GM23338 (cell line): ENCODE measurements at regions not wholly inside any gene's neighbourhood (a gene's known extent, or its start where the extent isn't known, plus 50 kb on each side); places are given as distances from the start of the nearest gene placed in this dataset.

ENCODE experiments used
- EZH2 ChIP-seq: fragments of 200-600 bp; sonication (generic); IDR thresholded peaks from one replicate; pipeline ENCODE4 v1.8.0; 2017; ENCODE audit warnings: antibody characterized with exemption, mild to moderate bottlenecking, low read depth; ENCODE audit not compliant: unreplicated experiment
- EZH2phosphoT487 ChIP-seq: fragments of 200-600 bp; sonication (generic); IDR thresholded peaks from one replicate; pipeline ENCODE4 v1.8.1; 2018; ENCODE audit warnings: antibody characterized with exemption; ENCODE audit not compliant: unreplicated experiment
- POLR2AphosphoS5 ChIP-seq: IDR thresholded peaks from 2 replicates; pipeline ENCODE4 v1.6.1; 2016; ENCODE audit warnings: antibody characterized with exemption, low read depth
- TF ChIP-seq, protein P1 (sequence below), 2 experiments: fragments of 200-600 bp in 1 of 2; sonication (generic) in 1 of 2; conservative IDR thresholded peaks; 2 replicates each; pipeline versions ENCODE4 v1.5.1 to v1.6.1; 2016 to 2017; ENCODE audit warnings: antibody characterized with exemption in 2 of 2, low read depth in 2 of 2, mild to moderate bottlenecking in 2 of 2, moderate library complexity in 1 of 2

DNA sequence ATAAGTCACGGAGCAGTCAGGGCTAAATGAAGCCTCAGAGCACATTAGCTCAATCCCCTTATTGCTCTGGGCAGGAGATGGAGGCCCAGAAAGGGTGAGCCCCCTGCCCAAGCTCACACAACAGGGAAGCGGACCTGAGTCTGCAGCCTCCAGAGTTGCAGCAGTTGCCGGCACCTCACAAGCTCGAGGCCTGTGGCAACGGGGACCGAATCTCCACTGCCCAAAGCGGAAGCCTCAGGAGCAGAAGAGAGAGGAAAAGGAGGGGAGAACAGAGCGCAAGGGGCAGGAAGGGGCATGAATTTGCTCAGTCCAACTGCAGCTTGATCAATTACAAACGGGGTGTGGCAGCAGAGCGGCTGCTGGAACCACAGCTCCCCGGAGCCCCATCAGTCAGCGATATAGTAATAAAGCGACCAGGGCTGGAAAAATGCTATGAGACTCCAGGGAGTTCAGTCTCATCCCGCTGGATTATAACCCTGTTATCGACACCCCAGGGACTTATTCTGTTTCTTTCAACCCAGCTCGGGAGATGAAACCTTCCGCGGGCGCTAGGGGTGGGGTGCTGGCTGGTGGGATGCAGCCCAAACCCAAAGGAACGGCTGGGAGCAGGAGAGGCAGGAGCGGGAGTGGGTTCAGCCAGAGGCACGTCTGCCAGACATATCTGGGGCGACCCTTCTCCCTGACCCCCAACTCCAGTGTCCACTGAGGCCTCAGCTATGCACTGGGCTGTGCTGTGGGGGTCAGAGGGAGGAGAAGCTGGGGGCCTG lies 219.7 kb upstream of the LINGO1 start:
- no peak for TF ChIP-seq EZH2phosphoT487
- no peak for TF ChIP-seq POLR2AphosphoS5
- TF ChIP-seq EZH2, result no peak
- TF ChIP-seq, protein P1, sequence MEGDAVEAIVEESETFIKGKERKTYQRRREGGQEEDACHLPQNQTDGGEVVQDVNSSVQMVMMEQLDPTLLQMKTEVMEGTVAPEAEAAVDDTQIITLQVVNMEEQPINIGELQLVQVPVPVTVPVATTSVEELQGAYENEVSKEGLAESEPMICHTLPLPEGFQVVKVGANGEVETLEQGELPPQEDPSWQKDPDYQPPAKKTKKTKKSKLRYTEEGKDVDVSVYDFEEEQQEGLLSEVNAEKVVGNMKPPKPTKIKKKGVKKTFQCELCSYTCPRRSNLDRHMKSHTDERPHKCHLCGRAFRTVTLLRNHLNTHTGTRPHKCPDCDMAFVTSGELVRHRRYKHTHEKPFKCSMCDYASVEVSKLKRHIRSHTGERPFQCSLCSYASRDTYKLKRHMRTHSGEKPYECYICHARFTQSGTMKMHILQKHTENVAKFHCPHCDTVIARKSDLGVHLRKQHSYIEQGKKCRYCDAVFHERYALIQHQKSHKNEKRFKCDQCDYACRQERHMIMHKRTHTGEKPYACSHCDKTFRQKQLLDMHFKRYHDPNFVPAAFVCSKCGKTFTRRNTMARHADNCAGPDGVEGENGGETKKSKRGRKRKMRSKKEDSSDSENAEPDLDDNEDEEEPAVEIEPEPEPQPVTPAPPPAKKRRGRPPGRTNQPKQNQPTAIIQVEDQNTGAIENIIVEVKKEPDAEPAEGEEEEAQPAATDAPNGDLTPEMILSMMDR (conservative IDR thresholded peaks at IDR 0.05; ENCODE audit: low read depth in 2 of 2), result no peak
